HS-27A (cell line): ENCODE measurements at regions not wholly inside any gene's neighbourhood (a gene's known extent, or its start where the extent isn't known, plus 50 kb on each side); places are given as distances from the start of the nearest gene placed in this dataset.
A peak's percentile ranks its signal among the peaks of the same experiment; 100 is the strongest.

ENCODE experiments used
- DNase-seq: peaks from one replicate; pipeline ENCODE4 v3.0.0-alpha.2; 2012; ENCODE audit warnings: low read depth, missing footprints

- DNase-seq, result no peak
Observed at GRCh38 chr10:31606841-31607240, 287.8 kb downstream of the ZEB1 start.

- DNase-seq, result no peak
Observed at GRCh38 chr10:31605861-31606525, 287.0 kb downstream of the ZEB1 start.

- no peak for DNase-seq
Observed at GRCh38 chr10:31605426-31605825, 286.4 kb downstream of the ZEB1 start.

- DNase-seq, result no peak
Observed at GRCh38 chr10:31604646-31605170, 285.7 kb downstream of the ZEB1 start.

GRCh38 chr10:31604096-31604495 lies 285.1 kb downstream of the ZEB1 start:
- no peak for DNase-seq

GRCh38 chr10:31603235-31604087 lies 284.4 kb downstream of the ZEB1 start:
- DNase-seq, result peak; percentile 63

GRCh38 chr10:31602541-31603234 lies 283.7 kb downstream of the ZEB1 start:
- DNase-seq, result peak; percentile 33

- no peak for DNase-seq
Observed at GRCh38 chr10:31601136-31601535, 282.1 kb downstream of the ZEB1 start.

GRCh38 chr10:31599626-31600504 lies 280.8 kb downstream of the ZEB1 start:
- no peak for DNase-seq

GRCh38 chr10:31596765-31597164 lies 277.7 kb downstream of the ZEB1 start:
- no peak for DNase-seq

- no peak for DNase-seq
Observed at GRCh38 chr10:31595992-31596391, 277.0 kb downstream of the ZEB1 start.

- no peak for DNase-seq
Observed at GRCh38 chr10:31594347-31594873, 275.4 kb downstream of the ZEB1 start.

- no peak for DNase-seq
Observed at GRCh38 chr10:31593124-31593523, 274.1 kb downstream of the ZEB1 start.

GRCh38 chr10:31591569-31591968 lies 272.6 kb downstream of the ZEB1 start:
- DNase-seq, result no peak

GRCh38 chr10:31590023-31590800 lies 271.2 kb downstream of the ZEB1 start:
- no peak for DNase-seq

GRCh38 chr10:31587691-31588090 lies 268.7 kb downstream of the ZEB1 start:
- DNase-seq, result no peak

GRCh38 chr10:31586723-31587638 lies 268.0 kb downstream of the ZEB1 start:
- no peak for DNase-seq

GRCh38 chr10:31584876-31585275 lies 265.9 kb downstream of the ZEB1 start:
- DNase-seq, result no peak

- DNase-seq, result no peak
Observed at GRCh38 chr10:31584098-31584631, 265.1 kb downstream of the ZEB1 start.
